HCT116 (cell line): ENCODE measurements at regions not wholly inside any gene's neighbourhood (a gene's known extent, or its start where the extent isn't known, plus 50 kb on each side); places are given as distances from the start of the nearest gene placed in this dataset.

Experiments
- ATAC-seq: fragments of 200-7000 bp; cut with Tn5 transposase; 2 replicates; pipeline ENCODE4 v1.9.1; 2020; ENCODE audit warnings: mild to moderate bottlenecking, moderate library complexity
- BruUV-seq: library from RNA; stranded (reverse); fragments of 400-500 nt; replicated peaks from 2 replicates; lab custom pipeline; 2021; lab: Mats Ljungman, UMichigan
- CTCF ChIA-PET: fragments of 300-600 bp; sonication (Branson Sonifier 250); formaldehyde crosslinking; loops from one replicate; lab custom pipeline; 2021; ENCODE audit warnings: antibody characterized with exemption; lab: Charles Lee
- POLR2A ChIA-PET: fragments of 300-600, 350-600 bp; sonication (Branson Sonifier 250); formaldehyde crosslinking; loops from one replicate; lab custom pipeline; 2021; ENCODE audit warnings: antibody characterized with exemption; lab: Charles Lee
- RAD21 ChIA-PET, 2 experiments: fragments of 300-600 bp; sonication (Branson Sonifier 250); formaldehyde crosslinking; loops; one replicate each; lab custom pipeline; 2023; ENCODE audit warnings: low total read pairs in 2 of 2; ENCODE audit not compliant: uncharacterized antibody in 2 of 2, unreplicated experiment in 2 of 2, low non-redundant PET in 1 of 2; lab: Charles Lee
- DNase-seq: peaks from one replicate; pipeline ENCODE4 v3.0.0-alpha.2; 2010; ENCODE audit warnings: low read depth, low spot score
- H2AFZ ChIP-seq: fragments of 200-600 bp; shearing (Covaris generic), sonication (generic); 2 replicates; pipeline ENCODE4 v1.6.1; 2017; ENCODE audit warnings: low read depth, mixed run types, mixed read lengths, antibody characterized with exemption, low read length; ENCODE audit not compliant: poor library complexity, severe bottlenecking
- H3K27ac ChIP-seq: 2 replicates; pipeline ENCODE4 v1.5.1; 2012; ENCODE audit warnings: low read depth, low read length
- H3K27me3 ChIP-seq: fragments of 200-600 bp; sonication (generic); 2 replicates; pipeline ENCODE4 v1.6.1; 2016; ENCODE audit warnings: mixed run types, low read length, mixed read lengths; ENCODE audit not compliant: insufficient read depth
- H3K36me3 ChIP-seq, 2 experiments: fragments of 200-500 bp in 1 of 2; fragments of 200-600 bp in 1 of 2; sonication (Bioruptor generic) in 1 of 2; sonication (generic) in 1 of 2; 2 replicates each; pipeline versions ENCODE4 v1.5.1 to v1.6.1; 2014 to 2016; ENCODE audit warnings: low read length in 2 of 2, inconsistent platforms in 1 of 2, mixed read lengths in 1 of 2, mixed run types in 1 of 2; ENCODE audit not compliant: insufficient read depth in 2 of 2, control insufficient read depth in 1 of 2
- H3K4me1 ChIP-seq, 2 experiments: fragments of 200-600 bp in 1 of 2; sonication (generic) in 1 of 2; 2 replicates each; pipeline versions ENCODE4 v1.5.1 to v1.6.1; 2012 to 2017; ENCODE audit warnings: low read length in 2 of 2, inconsistent platforms in 1 of 2, mild to moderate bottlenecking in 1 of 2, mixed read lengths in 1 of 2, mixed run types in 1 of 2, moderate library complexity in 1 of 2; ENCODE audit not compliant: insufficient read depth in 2 of 2, control insufficient read depth in 1 of 2
- H3K4me2 ChIP-seq: fragments of 200-600 bp; sonication (generic); 2 replicates; pipeline ENCODE4 v1.6.1; 2017; ENCODE audit warnings: mixed run types, low read length, mixed read lengths
- H3K4me3 ChIP-seq, 2 experiments: fragments of 200-600 bp in 1 of 2; sonication (generic) in 1 of 2; replicated peaks in 1 of 2; 2 replicates each; pipeline ENCODE4 v1.5.1; 2011 to 2016; ENCODE audit warnings: low read length in 2 of 2, control low read depth in 1 of 2, low read depth in 1 of 2, mild to moderate bottlenecking in 1 of 2, mixed read lengths in 1 of 2, mixed run types in 1 of 2
- H3K79me2 ChIP-seq: fragments of 200-600 bp; sonication (generic); 2 replicates; pipeline ENCODE4 v1.6.1; 2017; ENCODE audit warnings: mild to moderate bottlenecking, mixed run types, low read length, moderate library complexity, mixed read lengths; ENCODE audit not compliant: insufficient read depth
- H3K9ac ChIP-seq: fragments of 200-600 bp; sonication (generic); 2 replicates; pipeline ENCODE4 v1.6.1; 2016; ENCODE audit warnings: low read length, mixed read lengths
- H3K9me2 ChIP-seq: fragments of 200-600 bp; sonication (generic), shearing (Covaris generic); 2 replicates; pipeline ENCODE4 v1.6.1; 2017; ENCODE audit warnings: mixed run types, mild to moderate bottlenecking, moderate library complexity; ENCODE audit not compliant: insufficient read depth
- H3K9me3 ChIP-seq, 2 experiments: fragments of 200-500 bp in 1 of 2; fragments of 200-600 bp in 1 of 2; sonication (Bioruptor generic) in 1 of 2; sonication (generic) in 1 of 2; 2 replicates each; pipeline ENCODE4 v1.6.1; 2014 to 2017; ENCODE audit warnings: low read length in 2 of 2, mixed read lengths in 2 of 2, inconsistent platforms in 1 of 2, low read depth in 1 of 2, mild to moderate bottlenecking in 1 of 2, mixed run types in 1 of 2, moderate library complexity in 1 of 2; ENCODE audit not compliant: control insufficient read depth in 1 of 2, insufficient read depth in 1 of 2
- H4K20me1 ChIP-seq: fragments of 200-600 bp; sonication (generic), shearing (Covaris generic); 2 replicates; pipeline ENCODE4 v1.6.1; 2017; ENCODE audit warnings: mixed run types, mild to moderate bottlenecking, moderate library complexity; ENCODE audit not compliant: insufficient read depth
- CBX3 ChIP-seq: IDR thresholded peaks from 2 replicates; pipeline ENCODE4 v1.6.1; 2012; ENCODE audit warnings: low read depth
- CTCF ChIP-seq, 3 experiments: fragments of 200-600 bp in 1 of 3; sonication (generic) in 1 of 3; IDR thresholded peaks in 2 of 3; conservative IDR thresholded peaks in 1 of 3; 2 replicates each; pipeline ENCODE4 v1.5.1; 2012 to 2017; ENCODE audit warnings: low read depth in 2 of 3, low read length in 2 of 3, antibody characterized with exemption in 1 of 3, borderline replicate concordance in 1 of 3, control low read depth in 1 of 3, mild to moderate bottlenecking in 1 of 3, mixed read lengths in 1 of 3, mixed run types in 1 of 3, moderate library complexity in 1 of 3; ENCODE audit not compliant: insufficient read depth in 1 of 3
- EGR1 ChIP-seq: IDR thresholded peaks from 2 replicates; pipeline ENCODE4 v1.6.1; 2012; ENCODE audit warnings: low read depth
- EZH2 ChIP-seq: fragments of 200-600 bp; sonication (generic); IDR thresholded peaks from 2 replicates; pipeline ENCODE4 v1.6.1; 2017; ENCODE audit warnings: antibody characterized with exemption, mixed run types
- EZH2phosphoT487 ChIP-seq: fragments of 200-600 bp; IDR thresholded peaks from 2 replicates; pipeline ENCODE4 v1.6.1; 2018; ENCODE audit warnings: antibody characterized with exemption, borderline replicate concordance
- FOSL1 ChIP-seq: IDR thresholded peaks from 2 replicates; pipeline ENCODE4 v1.6.1; 2012; ENCODE audit warnings: low read depth
- JUND ChIP-seq: IDR thresholded peaks from 2 replicates; pipeline ENCODE4 v1.6.1; 2012
- MAX ChIP-seq: IDR thresholded peaks from 2 replicates; pipeline ENCODE4 v1.6.1; 2012
- POLR2A ChIP-seq: IDR thresholded peaks from 2 replicates; pipeline ENCODE4 v1.7.0; 2011; ENCODE audit warnings: borderline replicate concordance; ENCODE audit not compliant: insufficient read depth, insufficient read length; ENCODE audit errors: extremely low read depth
- POLR2AphosphoS5 ChIP-seq: IDR thresholded peaks from 2 replicates; pipeline ENCODE4 v1.6.1; 2011; ENCODE audit warnings: mild to moderate bottlenecking, low read depth, low read length, moderate library complexity
- RAD21 ChIP-seq: IDR thresholded peaks from 2 replicates; pipeline ENCODE4 v1.6.1; 2012; ENCODE audit warnings: low read depth, mild to moderate bottlenecking
- SP1 ChIP-seq: IDR thresholded peaks from 2 replicates; pipeline ENCODE4 v1.6.1; 2012; ENCODE audit warnings: low read depth
- SRF ChIP-seq: IDR thresholded peaks from 2 replicates; pipeline ENCODE4 v1.6.1; 2012; ENCODE audit warnings: low read depth
- ZFX ChIP-seq: fragments of 450-650 bp; IDR thresholded peaks from 2 replicates; pipeline ENCODE4 v1.6.1; 2017
- intact Hi-C: fragments of 100-400 bp; cut with micrococcal nuclease; formaldehyde crosslinking; loops from 2 replicates; pipeline ENCODE4 v1.10.0; 2022

- no peaks in the 10 kb centered on the region for H3K4me1 ChIP-seq
- no peak overlapping the region for H3K27ac ChIP-seq
- ATAC-seq: no peak
- ChIA-PET CTCF (no interaction called here), RAD21 (no interaction called here), POLR2A (no interaction called here)
- BruUV-seq: no TSS peak
- no peaks in the 10 kb centered on the region for H3K9me2 ChIP-seq
- no peak for DNase-seq
- intact Hi-C loops: no loop called here
- no peak overlapping the region for H2AFZ ChIP-seq
- H3K9me3 ChIP-seq: no peaks in the 10 kb centered on the region
- no peaks in the 10 kb centered on the region for H3K36me3 ChIP-seq
- H3K4me3 ChIP-seq: no peak overlapping the region
- H3K9ac ChIP-seq: no peak overlapping the region
- H4K20me1 ChIP-seq: no peaks in the 10 kb centered on the region
- TF ChIP-seq JUND (no peak), EGR1 (no peak), ZFX (no peak), EZH2phosphoT487 (no peak), CTCF (IDR thresholded peaks at IDR 0.05 in 2 of 3, conservative IDR thresholded peaks at IDR 0.05 in 1 of 3; ENCODE audit: borderline replicate concordance in 1 of 3, insufficient read depth in 1 of 3, low read depth in 2 of 3, low read length in 2 of 3) (no peak), RAD21 (no peak), FOSL1 (no peak), CBX3 (no peak), POLR2AphosphoS5 (no peak), MAX (no peak), POLR2A (no peak), EZH2 (no peak), SRF (no peak), SP1 (no peak)
- H3K4me2 ChIP-seq: no peak overlapping the region
- no peaks in the 10 kb centered on the region for H3K79me2 ChIP-seq
- no peaks in the 10 kb centered on the region for H3K27me3 ChIP-seq
Measured at GRCh38 chr10:29773675-29774091, 138.9 kb upstream of the SVIL start.
